Duodenal mucosa (tissue), 2 donors: ENCODE measurements at regions not wholly inside any gene's neighbourhood (a gene's known extent, or its start where the extent isn't known, plus 50 kb on each side); places are given as distances from the start of the nearest gene placed in this dataset.
A peak's percentile ranks its signal among the peaks of the same experiment; 100 is the strongest.
"Not testable (repeated sequence)": the region's sequence is repeated elsewhere in the genome, so short reads cannot be mapped to it uniquely, and the experiment has no call there.

Experiments
- H3K27ac ChIP-seq: one replicate; pipeline ENCODE4 v1.7.0; 2013; ENCODE audit warnings: low read depth, low read length
- H3K27me3 ChIP-seq, 2 donors: one replicate each; pipeline ENCODE4 v1.7.0; 2013; ENCODE audit warnings: low read length in 2 of 2, control low read depth in 1 of 2; ENCODE audit not compliant: insufficient read depth in 2 of 2, control insufficient read depth in 1 of 2
- H3K36me3 ChIP-seq, 2 donors: one replicate each; pipeline ENCODE4 v1.7.0; 2013; ENCODE audit warnings: low read length in 2 of 2, control low read depth in 1 of 2; ENCODE audit not compliant: insufficient read depth in 2 of 2, control insufficient read depth in 1 of 2
- H3K4me1 ChIP-seq, 2 donors: one replicate each; pipeline ENCODE4 v1.7.0; 2013; ENCODE audit warnings: low read length in 2 of 2, control low read depth in 1 of 2; ENCODE audit not compliant: insufficient read depth in 2 of 2, control insufficient read depth in 1 of 2
- H3K4me3 ChIP-seq, 2 donors: one replicate each; pipeline ENCODE4 v1.7.0; 2013; ENCODE audit warnings: low read length in 2 of 2, low read depth in 1 of 2
- H3K9ac ChIP-seq, 2 donors: one replicate each; pipeline ENCODE4 v1.7.0; 2013; ENCODE audit warnings: low read length in 2 of 2, low read depth in 1 of 2
- H3K9me3 ChIP-seq, 2 donors: one replicate each; pipeline ENCODE4 v1.7.0; 2013; ENCODE audit warnings: low read length in 2 of 2, control low read depth in 1 of 2; ENCODE audit not compliant: control insufficient read depth in 1 of 2

- no peak overlapping the region for H3K9ac ChIP-seq
- H3K27me3 ChIP-seq: no peaks in the 10 kb centered on the region
- H3K36me3 ChIP-seq: no peaks in the 10 kb centered on the region
- H3K27ac ChIP-seq: no peak overlapping the region
- H3K4me3 ChIP-seq: no peak overlapping the region
- H3K4me1 ChIP-seq: no peaks in the 10 kb centered on the region
- H3K9me3 ChIP-seq: peaks cover 6 to 8% of the 10 kb centered on the region in 2 donors
Measured at GRCh38 chr12:14200598-14200997, 164.9 kb upstream of the ATF7IP start.

DNA sequence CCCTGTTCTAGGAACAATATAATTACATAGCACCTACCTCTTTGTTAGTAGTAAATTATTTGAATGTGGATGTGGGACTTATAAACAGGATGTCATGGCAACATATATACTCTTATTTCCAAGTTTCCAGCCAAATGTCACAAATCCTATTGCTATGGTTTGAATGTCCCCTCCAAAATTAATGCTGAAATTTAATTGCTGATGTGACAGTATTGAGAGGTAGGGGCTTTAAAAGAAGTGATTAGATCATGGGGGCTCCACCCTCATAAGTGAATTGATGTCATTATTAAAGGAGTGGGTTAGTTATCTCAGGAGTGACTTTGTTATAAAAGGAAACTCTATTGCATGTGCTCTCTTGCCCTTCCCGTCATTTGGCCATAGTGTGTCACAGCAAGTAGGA is 164.2 kb upstream of the ATF7IP start:
- Histone ChIP-seq H3K27me3 (no peaks in the 10 kb centered on the region), H3K4me3 (no peak overlapping the region), H3K27ac (no peak overlapping the region), H3K9me3 (peaks cover 6 to 8% of the 10 kb centered on the region in 2 donors), H3K4me1 (no peaks in the 10 kb centered on the region), H3K36me3 (no peaks in the 10 kb centered on the region), H3K9ac (no peak overlapping the region)

DNA sequence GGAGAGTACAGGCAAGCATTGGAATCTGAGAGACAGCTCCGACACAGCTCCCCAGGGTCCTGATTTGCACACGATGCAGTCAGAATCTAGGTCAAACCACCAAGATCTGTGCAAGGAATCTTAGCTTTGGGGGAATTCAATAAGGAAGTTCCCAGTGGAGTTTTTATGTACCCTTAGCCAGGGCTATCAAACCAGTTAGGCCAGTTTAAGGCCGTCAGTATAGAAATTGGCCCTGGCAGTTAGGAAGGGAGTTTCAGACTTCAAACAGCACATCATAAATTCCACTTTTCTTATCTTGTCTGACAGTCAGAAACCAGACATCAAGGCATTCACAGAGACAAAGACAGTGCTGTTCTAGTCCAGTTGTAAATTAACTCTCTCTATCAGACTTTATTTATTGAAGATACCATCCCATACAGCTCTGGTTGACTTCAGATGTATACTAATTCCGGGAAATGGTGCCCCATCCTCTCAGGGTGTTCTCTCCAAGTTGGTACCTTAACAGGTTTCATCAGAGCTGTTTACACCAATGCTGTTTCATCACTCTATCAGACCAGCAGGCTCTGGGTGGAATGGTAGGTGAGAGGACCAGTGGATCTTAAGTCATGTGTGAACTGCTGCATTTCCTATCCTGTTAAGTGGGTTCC is 157.5 kb upstream of the ATF7IP start:
- Histone ChIP-seq H3K9ac (no peak overlapping the region), H3K36me3 (no peaks in the 10 kb centered on the region), H3K4me3 (no peak overlapping the region), H3K9me3 (no peaks in the 10 kb centered on the region), H3K27ac (no peak overlapping the region), H3K4me1 (peaks cover 34 to 39% of the 10 kb centered on the region in 2 donors), H3K27me3 (no peaks in the 10 kb centered on the region)

DNA sequence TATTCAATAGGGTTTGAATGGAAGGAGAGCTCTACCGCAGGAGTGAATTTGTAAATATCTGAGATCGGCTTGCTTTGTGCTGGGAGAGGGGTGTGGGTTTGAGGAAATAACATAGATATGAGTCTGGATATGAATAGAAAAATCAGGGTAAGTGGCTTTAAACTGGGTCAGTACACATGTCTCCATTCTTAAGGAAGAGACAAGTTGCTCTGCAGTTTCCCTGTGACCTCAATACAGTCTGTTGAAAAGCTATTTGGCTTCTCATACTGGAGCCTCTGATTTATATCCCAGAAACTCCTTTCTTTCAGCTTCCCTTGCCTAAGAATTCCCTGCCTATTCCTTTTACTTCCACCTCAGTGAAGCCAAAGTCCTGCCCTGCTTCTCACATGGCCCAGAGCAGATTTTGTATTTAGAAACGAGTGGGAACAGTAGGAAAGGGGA is 153.5 kb upstream of the ATF7IP start:
- Histone ChIP-seq H3K4me3 (no peak overlapping the region), H3K4me1 (peaks cover 41 to 55% of the 10 kb centered on the region in 2 donors), H3K27ac (peak overlapping the region; percentile 2), H3K27me3 (no peaks in the 10 kb centered on the region), H3K36me3 (no peaks in the 10 kb centered on the region), H3K9me3 (no peaks in the 10 kb centered on the region), H3K9ac (no peak overlapping the region)

GRCh38 chr12:14213542-14213941 is 151.9 kb upstream of the ATF7IP start:
- H3K27ac ChIP-seq: no peak overlapping the region
- H3K27me3 ChIP-seq: no peaks in the 10 kb centered on the region
- H3K36me3 ChIP-seq: no peaks in the 10 kb centered on the region
- H3K4me3 ChIP-seq: no peak overlapping the region
- no peak overlapping the region for H3K9ac ChIP-seq
- no peaks in the 10 kb centered on the region for H3K9me3 ChIP-seq
- H3K4me1 ChIP-seq: peaks cover 35 to 44% of the 10 kb centered on the region in 2 donors

DNA sequence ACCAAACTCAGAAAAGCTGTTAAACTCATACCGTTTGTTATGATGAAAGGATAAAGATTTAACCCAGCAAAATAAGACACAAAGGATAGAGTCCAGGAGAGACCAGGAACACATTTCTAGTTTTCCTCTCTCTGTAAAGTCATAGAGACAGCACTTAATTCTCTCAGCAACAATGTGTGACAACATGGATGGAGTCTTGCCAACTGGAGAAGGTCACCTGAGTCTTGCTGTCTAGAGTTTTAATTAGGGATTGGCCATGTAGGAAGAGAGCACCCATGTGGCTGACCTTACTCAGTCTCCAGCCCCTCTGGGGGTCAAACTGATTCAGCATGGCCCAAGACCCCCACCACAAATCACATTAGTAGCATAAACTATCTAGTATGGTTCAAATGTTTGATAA is 151.0 kb upstream of the ATF7IP start:
- Histone ChIP-seq H3K36me3 (no peaks in the 10 kb centered on the region), H3K4me3 (no peak overlapping the region), H3K27me3 (no peaks in the 10 kb centered on the region), H3K4me1 (peaks cover 30 to 43% of the 10 kb centered on the region in 2 donors), H3K27ac (no peak overlapping the region), H3K9ac (no peak overlapping the region), H3K9me3 (peaks cover 0 to 2% of the 10 kb centered on the region in 2 donors)

DNA sequence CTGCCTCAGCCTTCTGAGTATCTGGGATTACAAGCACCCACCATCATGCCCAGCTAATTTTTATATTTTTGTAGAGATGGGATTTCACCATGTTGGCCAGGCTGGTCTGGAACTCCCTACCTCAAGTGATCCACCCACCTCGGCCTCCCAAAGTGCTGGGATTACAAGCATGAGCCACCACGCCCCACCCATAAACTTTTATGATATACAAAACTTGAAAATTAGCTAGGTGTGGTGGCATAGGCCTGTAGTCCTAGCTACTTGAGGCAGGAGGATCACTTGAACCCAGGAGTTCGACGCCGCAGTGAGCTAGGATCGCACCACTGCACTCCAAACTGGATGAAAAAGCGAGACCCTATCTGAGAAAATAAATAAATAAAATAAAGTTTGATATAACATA is 149.5 kb upstream of the ATF7IP start:
- H3K9ac ChIP-seq, H3K27ac ChIP-seq, H3K9me3 ChIP-seq, H3K27me3 ChIP-seq, H3K36me3 ChIP-seq: not testable (repeated sequence)
- peaks cover 23 to 28% of the 10 kb centered on the region in 2 donors for H3K4me1 ChIP-seq
- peak overlapping the region; percentile 18 to 25 for H3K4me3 ChIP-seq

DNA sequence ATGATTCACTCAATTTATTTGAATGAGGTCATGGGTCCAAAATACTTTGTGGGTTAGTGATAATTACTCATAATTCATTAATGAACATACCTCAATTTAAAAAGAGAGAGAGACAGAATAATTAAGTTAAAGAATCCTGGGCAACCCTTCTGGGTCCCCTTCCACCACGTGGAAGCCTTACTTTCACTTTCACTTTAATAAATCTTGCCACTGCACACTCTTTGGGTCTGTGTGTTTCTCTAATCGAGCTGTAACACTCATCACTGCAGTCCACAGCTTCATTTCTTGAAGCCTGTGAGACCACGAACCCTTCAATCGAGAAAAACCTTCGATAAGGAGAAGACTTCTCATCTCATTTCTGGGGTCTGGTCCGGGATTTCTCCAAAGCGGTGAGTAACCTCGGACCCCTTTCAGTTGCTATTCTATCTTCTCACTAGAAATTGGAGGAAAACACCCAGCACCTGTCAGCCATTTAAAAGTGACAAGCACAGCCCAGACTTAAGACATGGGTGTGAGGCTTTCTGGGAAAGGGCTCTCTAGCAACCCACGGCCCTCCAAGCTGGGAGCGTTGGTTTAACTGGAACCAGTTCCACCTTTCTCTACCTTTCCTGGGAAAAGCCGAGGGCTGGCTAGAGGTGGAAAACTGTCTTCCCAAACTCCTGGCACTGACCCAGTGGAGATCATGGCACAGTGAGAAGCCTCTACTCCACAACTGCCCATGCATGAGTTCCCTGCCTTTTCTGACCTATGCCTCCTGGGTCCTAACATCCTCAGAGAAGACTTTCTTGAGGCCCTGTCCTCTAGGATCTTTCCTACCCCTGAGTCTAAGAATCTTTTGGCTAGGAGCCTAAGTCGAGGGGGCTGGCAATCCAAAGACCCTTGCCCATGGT is 148.8 kb upstream of the ATF7IP start:
- no peak overlapping the region for H3K9ac ChIP-seq
- no peak overlapping the region for H3K27ac ChIP-seq
- peak overlapping the region; percentile 18 to 25 for H3K4me3 ChIP-seq

GRCh38 chr12:14219156-14219555 is 146.3 kb upstream of the ATF7IP start:
- Histone ChIP-seq H3K9ac (no peak overlapping the region), H3K27me3 (no peaks in the 10 kb centered on the region), H3K9me3 (peaks cover 0 to 2% of the 10 kb centered on the region in 2 donors), H3K4me1 (peaks cover 6 to 7% of the 10 kb centered on the region in 2 donors), H3K4me3 (no peak overlapping the region), H3K27ac (no peak overlapping the region), H3K36me3 (no peaks in the 10 kb centered on the region)

More for the DNA sequence above, 148.8 kb upstream of the ATF7IP start:
- H3K9me3 ChIP-seq: peaks cover 0 to 2% of the 10 kb centered on the region in 2 donors
- H3K4me1 ChIP-seq: peaks cover 17 to 24% of the 10 kb centered on the region in 2 donors
- no peaks in the 10 kb centered on the region for H3K36me3 ChIP-seq
- H3K27me3 ChIP-seq: no peaks in the 10 kb centered on the region

- not testable (repeated sequence) for H3K27ac ChIP-seq, H3K9ac ChIP-seq, H3K4me1 ChIP-seq, H3K9me3 ChIP-seq, H3K36me3 ChIP-seq, H3K4me3 ChIP-seq, H3K27me3 ChIP-seq
Measured at GRCh38 chr12:14219670-14220069, 145.8 kb upstream of the ATF7IP start.
